GM19035 (cell line): ENCODE measurements at regions not wholly inside any gene's neighbourhood (a gene's known extent, or its start where the extent isn't known, plus 50 kb on each side); places are given as distances from the start of the nearest gene placed in this dataset.
A peak's percentile ranks its signal among the peaks of the same experiment; 100 is the strongest.

Source experiments
- ATAC-seq: cut with Tn5 transposase; IDR thresholded peaks from one replicate; pipeline ENCODE4 v1.9.1; 2021; ENCODE audit not compliant: unreplicated experiment

DNA sequence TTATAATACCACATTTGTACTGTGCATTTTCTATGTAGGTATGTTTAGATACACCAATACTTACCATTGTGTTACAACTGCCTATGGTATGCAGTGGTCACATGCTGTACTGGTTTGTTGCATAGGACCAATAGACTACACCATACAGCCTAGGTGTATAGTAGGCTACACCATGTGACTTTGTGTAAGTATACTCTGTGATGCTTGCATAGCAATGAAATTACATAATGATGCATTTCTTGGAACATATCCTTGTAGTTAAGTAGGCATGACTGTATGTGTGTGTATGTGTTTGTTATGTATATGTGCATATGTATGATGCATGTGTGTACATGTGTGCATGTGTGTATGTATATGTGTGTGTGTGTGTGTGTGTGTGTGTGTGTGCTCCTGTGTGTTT lies 157.6 kb downstream of the TDRD15 start:
- no peak for ATAC-seq

DNA sequence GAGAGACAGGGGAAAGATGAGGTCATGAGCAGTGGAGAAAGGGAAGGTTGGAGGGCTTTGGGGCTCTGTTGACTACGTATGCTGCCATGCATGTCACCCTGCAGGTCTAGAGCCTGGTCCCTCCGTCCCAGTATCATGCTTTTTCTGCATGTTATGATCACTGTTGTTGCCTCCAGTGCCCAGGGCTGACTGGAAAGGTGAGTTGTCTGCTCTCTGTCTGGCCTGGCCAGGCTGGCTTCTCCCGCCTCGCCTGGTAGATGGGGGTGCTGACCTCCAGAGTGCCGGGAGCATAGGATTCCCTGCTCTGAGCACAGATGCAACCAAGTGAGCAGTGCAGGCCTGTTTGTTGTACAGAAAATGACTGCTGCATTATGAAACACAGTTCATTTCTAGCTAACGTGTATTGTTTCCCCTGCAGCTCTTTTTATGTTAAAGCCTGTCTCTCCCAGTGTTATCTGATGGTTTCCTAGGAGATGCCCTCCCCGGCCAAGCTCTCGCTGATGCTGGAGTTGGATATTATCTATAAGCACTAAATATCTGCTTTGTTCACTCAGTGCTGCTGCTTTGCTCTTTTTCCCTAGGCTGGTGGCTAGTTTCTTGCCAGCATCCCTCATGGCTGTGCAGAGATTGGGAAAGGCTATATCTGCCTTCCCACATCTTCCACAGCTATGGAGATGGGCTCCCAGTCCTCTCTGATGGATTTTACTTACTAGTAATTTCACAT lies 158.2 kb downstream of the TDRD15 start:
- no peak for ATAC-seq

DNA sequence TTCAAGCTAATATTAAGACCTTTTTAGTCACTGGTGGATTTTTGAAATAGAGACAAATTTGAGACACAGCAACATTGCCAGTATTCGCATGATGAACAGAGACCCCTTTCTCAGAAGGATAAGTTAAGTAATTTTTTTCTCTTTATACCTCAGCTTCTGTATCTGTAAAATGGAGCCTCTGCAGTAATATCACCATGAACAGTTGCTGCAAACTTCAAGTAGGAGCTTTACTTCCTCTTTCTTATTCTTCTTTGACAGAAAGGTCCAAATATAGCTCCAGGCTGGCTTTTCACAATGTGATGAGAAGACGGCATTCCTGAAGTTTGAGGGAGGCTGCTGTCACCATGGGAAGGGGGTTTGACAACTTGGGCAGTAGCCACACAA lies 158.7 kb downstream of the TDRD15 start:
- ATAC-seq: no peak

- ATAC-seq: no peak
Observed at GRCh38 chr2:21288299-21288698, 164.5 kb downstream of the TDRD15 start.

- ATAC-seq: no peak
Observed at GRCh38 chr2:21288739-21289520, 165.2 kb downstream of the TDRD15 start.

DNA sequence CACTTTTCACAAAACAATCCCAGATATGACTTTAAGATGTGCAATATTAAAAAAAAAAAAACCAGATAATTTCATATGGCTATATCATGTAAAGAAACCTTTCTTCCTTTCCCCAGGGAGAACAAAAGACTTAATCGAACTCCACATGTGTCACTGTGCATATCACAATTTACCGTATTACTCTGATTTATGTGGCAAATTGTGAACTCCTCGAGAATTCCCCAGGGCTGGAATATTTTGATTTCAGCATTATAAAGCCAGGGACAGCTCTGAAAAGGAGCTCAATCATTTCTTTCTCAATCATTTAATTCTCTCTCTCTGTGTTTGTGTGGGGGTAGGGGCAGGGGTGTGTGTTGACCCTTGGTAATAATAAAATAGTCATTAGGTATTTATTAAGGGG lies 165.8 kb downstream of the TDRD15 start:
- ATAC-seq: no peak

GRCh38 chr2:21289989-21290388 lies 166.2 kb downstream of the TDRD15 start:
- ATAC-seq: no peak

GRCh38 chr2:21291426-21291825 lies 167.7 kb downstream of the TDRD15 start:
- no peak for ATAC-seq

DNA sequence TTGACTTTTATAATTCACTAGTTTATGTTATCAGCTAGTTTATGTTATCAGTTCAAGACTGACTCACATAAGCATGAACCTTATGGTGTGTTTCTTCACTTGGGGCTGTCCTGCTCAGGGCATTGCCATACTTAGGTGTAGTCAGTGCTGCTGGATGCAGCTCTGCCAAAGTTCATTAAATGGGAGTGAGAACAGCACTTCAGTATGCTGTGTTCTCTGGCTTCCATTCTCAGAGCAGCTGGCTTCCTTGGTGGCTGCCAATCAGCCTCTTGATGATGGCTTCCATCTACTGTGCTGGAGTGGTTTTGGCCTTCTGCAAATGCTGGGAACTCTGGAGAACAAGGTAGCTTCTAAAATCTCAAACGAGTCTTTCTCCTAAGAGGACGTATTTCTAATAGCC lies 170.7 kb downstream of the TDRD15 start:
- ATAC-seq: no peak

DNA sequence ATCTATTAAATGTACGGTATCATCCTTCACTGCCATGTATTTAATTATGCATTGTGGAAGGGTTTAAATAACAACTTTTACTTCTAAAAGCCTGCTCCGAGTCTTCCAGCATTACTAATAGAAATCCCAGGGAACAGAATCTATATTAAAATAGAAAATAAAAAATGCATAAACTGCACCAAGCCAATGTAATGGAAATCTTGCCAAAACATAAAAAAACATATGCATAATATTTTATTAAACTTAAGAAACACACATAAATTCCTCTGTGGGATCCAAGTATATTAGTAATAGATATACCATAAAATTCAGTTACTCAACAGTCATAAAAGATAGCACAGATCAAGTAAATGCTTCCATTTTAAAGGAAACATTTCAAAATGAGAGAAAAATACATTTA lies 175.6 kb downstream of the TDRD15 start:
- ATAC-seq: no peak

GRCh38 chr2:21301871-21302455 lies 178.2 kb downstream of the TDRD15 start:
- ATAC-seq: no peak

GRCh38 chr2:21303876-21304275 lies 180.1 kb downstream of the TDRD15 start:
- ATAC-seq: no peak

DNA sequence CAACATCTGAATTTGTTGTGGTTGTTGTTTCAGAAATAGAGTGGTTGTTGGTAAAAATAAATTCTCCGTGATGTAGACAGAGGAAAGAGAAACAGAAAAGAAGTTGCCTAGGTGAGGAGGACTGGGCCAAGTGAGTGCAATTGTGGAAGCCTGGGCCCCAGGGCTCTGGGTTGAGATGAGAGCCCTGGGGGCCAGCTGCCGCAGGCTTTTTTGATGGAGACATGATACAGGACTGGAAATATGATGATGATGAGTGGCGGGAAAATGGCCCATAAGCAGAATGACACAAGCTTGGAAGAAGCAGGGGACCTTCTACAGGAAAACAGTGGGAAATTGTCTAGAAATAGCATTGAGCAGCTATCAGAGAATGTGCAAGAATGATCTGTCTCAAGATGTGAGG lies 181.8 kb downstream of the TDRD15 start:
- no peak for ATAC-seq

DNA sequence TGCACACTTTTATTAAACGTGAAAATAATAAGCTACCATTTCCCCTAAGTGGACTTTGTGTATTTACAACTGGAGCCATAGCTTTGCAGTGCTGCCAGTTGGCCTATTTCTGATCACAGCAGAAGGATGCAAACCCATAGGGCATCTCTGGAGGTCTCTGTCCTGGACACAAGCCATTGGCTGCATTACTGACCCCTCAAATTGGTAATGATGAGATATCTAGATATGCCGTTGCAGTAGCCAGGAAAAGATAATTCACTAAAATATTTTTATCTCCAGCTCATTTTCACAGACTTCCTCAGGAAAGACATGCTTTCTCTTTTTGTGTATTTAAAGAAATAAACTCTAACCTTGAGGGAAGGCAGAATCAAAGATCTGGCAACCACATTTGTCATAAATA lies 182.5 kb downstream of the TDRD15 start:
- ATAC-seq: no peak

DNA sequence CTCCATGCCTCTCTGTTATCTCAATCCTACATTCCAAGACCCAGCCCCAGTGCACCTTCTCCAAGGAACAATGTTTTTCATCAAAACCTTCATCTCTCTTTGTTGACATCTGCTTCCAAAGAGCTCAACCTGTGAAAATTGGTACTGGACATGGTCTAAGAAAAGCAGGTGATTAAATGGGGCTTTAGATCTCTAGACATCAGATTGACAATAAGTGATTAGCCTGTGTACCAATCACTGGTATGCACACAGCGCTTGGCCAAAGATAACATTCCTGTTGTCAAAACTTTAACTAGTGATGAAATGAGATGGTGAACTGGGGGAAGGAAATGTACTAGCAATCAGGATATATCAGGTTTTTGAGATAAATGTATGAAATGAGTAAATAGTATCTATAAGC lies 183.3 kb downstream of the TDRD15 start:
- ATAC-seq: no peak

- ATAC-seq: no peak
Observed at GRCh38 chr2:21310493-21310892, 186.7 kb downstream of the TDRD15 start.

DNA sequence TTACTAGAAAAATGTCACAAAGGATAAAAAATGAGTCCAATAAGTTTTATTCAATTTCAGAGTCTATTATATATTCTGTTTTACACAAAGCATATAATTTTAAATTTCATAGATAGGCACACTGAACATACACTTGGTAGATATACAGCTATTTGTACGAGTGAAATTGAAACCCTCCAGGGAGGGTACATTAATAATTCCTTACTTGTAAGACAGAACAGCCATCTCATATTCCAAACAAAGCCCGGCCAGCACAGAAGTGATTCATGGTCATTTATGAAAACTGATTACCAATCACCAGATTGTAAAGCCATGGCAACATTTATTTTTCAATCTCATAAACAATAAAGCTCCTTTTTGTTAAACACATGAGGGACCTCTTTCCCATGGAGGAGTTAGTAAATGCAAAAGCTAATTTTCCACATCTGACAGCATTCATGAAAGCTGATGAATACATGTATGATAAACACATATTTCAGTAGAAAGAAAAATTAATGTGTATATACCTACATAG lies 190.6 kb downstream of the TDRD15 start:
- ATAC-seq: no peak

GRCh38 chr2:21317131-21317530 lies 193.4 kb downstream of the TDRD15 start:
- peak; percentile 74 for ATAC-seq

DNA sequence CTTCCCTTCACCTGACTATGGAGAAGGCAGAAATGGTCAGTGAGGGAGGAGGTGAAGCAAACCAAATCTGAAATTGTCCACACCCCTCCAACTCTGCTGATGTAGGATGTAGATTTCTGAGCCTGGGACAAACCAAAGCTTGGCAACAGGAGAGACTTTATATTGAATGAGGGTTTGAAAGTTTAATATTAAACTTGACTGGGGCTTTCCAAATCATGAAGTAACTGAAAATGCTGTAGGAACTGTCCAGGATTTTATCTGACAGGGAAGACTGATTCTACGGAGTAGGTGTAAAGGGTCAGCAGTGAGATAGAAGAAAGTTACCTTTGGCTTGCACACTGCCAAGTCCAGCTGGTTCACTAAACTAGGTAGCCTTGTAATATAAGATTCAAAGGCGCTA lies 194.5 kb downstream of the TDRD15 start:
- ATAC-seq: no peak

DNA sequence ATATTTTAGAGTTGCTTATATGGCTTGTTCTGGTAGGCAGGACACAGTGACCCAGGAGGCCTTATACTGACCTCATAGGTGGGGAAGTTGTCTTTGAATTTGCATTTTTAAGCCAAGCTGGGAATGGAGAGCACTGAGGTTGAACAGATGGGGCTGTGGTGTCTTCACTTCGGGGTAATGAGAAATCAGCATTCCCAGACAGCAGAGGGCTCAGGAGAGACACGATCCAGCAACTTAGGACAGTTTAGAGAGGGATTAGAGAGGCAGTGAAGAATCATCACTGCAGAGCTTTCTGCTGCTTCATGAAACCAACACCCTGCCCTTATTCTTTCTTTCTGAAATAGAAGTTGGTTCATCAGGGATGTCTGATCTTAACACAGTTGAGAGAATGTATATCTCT lies 202.4 kb downstream of the TDRD15 start:
- no peak for ATAC-seq

DNA sequence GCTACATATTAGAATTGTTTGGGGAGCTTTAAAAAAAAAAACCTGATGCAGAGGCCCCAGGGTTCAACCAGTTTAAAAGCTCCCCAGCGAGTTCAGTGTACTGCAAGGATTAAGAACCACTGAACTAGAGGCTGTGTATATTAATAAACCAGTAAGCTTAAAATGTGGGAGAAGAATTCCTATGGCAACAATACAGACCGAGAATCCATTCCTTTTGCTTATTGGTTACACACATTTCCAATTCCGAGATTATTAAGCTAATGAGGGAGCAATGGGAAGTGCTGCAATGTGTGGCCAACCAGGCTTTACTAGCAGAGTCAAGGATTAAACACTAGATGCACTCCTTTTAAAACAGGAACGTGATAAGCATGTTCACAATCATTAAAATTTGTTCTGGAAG lies 204.4 kb downstream of the TDRD15 start:
- no peak for ATAC-seq

DNA sequence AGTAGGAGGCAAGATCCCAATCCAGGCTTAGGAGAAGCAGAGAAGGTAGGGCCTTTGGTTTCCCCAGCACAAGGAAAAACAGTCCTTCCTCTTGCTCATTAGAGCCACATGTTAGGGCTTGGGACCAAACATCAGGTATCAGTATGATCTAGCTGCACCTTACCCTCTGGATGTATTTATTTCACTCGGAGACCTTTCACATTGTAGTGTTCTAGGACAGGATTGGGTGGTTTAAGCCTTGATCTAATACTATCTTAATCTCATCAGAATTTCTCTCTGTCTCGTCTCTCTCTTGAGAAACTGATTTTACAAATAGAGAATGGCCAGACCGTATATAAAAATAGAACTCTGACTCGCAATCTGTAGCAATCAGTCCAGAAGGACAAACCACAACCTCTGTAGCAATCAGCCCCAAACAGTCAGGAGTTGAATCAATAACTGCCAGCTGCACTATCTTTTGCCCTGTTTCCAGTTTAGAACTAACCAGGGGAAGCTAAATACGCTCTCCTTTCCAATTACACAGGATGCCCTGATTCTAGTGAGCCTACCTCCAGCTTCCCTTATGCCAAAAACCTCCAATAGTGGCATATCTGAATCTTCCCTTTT lies 207.1 kb downstream of the TDRD15 start:
- ATAC-seq: no peak
